Hematopoietic multipotent progenitor cell treated with erythropoietin and hydrocortisone succinate and interleukin-3 and kit ligand, for 4 days (in vitro differentiated cells): ENCODE measurements at regions not wholly inside any gene's neighbourhood (a gene's known extent, or its start where the extent isn't known, plus 50 kb on each side); places are given as distances from the start of the nearest gene placed in this dataset.
"Not testable (repeated sequence)": the region's sequence is repeated elsewhere in the genome, so short reads cannot be mapped to it uniquely, and the experiment has no call there.

Experiments
- DNase-seq: peaks from one replicate; pipeline ENCODE4 v3.0.0-alpha.2; 2015

DNA sequence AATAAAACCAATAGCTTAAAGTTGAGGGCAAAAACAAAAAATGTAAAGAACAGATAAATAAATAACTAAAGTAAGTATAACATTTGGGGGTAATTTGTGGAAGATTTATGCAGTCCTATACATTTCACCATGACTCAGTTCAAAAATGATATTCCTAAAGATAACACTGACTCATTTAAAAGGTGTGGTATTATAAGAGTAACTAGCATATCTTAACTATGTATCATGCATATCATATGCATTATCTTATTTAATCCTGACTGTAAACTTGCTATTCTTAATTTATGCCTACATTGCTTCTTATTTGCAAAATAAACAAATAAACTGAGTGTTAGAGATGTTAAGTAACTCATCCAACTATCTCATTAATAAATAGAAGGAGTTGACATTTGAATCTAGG lies 726.5 kb upstream of the PKDCC start:
- DNase-seq = no peak

DNA sequence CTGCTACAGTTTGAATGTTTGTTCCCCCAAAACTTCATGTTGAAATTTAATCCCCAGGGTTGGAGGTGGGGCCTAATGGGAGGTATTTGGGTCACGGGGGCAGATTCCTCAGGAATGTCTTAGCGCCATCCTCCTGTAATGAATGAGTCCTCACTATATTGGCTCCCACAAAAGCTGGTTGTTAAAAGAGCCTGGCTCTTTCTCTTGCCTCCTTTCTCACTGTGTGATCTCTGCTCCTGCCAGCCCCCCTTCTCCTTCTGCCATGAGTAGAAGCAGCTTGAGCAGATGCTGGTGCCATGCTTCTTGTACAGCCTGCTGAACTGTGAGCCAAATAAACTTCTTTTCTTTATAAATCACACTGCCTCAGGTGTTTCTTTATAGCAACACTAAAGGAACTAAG lies 721.0 kb upstream of the PKDCC start:
- DNase-seq = no peak

DNA sequence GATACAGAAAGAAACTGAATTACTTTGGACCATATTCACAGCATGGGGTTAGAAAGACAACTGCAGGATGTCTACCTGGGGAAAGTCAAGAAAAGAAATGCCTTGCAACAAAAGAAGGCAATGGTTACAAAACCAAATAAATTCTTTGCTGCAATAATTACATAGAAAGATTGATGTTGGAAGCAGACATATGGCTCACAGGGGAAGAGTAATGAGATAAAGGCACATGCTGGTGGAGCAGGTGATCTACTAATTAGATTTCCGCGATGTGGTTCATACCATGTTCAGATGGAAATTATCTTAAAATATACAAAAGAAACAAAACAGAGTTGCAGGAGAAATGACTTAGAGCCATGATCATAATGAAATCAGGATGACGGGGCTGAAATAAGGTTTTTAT lies 718.8 kb upstream of the PKDCC start:
- DNase-seq = no peak

DNA sequence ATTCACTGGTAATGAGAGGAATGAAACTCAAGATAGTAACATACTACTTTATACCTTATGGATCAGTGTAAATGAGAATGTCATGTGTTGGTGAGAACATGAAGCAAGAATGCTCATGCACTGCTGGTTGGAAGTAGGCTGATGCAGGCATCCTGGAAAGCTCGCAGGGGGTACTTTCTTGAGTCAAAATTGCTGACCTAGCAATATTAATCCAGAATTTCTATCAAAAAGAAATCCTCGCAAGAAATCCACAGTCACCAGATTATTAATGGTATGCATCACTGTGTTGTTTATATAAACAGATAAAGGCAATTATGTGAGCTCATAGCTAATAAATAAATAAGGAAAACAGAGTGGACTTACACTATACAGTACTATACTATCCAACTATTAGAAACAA lies 713.7 kb upstream of the PKDCC start:
- DNase-seq = no peak

DNA sequence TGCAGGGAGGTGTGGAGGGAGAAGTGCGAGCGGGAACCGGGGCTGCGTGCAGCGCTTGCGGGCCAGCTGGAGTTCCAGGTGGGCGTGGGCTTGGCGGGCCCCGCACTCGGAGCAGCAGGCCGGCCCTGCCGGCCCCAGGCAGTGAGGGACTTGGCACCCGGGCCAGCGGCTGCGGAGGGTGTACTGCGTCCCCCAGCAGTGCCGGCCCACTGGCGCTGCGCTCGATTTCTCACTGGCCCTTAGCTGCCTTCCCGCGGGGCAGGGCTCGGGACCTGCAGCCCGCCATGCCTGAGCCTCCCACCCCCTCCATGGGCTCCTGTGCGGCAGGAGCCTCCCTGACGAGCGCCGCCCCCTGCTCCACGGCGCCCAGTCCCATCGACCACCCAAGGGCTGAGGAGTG lies 712.2 kb upstream of the PKDCC start:
- DNase-seq = not testable (repeated sequence)

DNA sequence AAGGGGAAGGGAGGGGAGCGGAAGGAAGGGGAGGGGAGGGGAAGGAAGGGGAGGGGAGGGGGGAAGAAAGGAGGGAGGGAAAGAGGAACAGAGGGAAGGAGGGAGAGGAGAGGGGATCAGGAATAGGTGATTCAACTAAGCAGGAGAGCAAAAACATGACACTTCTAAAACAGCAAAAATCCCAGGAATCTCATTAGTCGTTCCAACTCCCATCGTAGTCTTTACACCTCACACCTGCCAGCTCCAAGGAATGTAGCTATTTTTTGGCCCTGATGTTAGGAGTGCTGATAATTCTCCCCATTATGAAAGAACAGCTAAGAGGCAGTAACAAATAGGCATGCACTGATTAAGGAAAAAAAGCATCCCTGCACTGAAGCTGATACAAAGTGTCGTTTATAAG lies 709.9 kb upstream of the PKDCC start:
- no peak for DNase-seq

DNA sequence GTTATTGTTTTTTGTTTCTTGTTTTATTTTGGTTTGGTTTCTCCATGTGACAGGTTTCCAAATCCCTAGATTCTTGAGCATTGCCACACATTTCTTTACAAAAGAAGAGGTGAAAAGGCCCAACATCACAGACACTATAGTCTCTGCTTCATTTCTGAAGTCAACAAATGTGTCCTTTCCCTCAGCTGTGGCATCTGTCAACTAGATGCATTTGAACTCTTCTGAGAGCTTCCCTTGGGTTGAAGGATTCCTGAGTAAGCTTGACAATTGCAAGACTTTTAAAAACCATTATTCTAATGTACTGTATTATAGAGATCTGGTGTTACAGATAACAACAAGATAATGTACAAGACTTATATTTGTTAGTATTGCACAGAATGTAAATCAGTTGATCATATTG lies 703.3 kb upstream of the PKDCC start:
- no peak for DNase-seq

DNA sequence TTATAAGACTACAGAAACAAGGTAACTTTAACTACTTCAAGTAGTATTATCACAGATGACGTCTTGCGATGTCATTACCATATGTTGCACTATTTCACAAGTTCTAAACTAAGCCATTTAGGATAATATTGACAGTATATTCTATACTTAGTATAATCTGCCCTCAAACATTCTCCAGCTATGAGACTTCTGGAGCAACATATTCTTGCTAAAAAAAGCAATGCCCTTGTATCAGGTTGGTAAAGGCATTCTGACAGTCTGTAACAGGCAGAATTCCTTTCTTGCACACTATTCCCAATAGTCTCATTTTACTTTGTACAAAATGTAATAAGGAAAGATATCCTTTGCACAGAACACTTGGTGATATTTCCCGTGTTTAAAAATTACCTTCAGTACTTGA lies 694.8 kb upstream of the PKDCC start:
- DNase-seq = no peak

DNA sequence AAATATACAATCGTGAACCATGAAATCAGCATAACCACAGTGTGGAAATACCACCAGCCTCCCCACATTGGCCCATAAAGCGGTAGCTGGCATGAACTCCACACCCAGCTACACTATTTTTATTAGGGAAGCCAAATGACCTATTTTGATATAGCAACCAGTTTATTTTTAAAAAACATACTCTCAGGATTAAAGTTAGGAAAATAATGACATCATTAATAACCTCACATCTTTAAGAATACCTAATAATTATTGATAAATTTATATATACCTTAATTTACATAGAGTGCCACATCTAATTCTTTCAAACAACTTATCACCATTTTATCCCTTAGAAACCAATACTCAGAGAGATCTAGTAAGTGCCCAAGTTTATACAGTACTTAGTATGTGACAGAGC lies 692.0 kb upstream of the PKDCC start:
- DNase-seq = no peak

DNA sequence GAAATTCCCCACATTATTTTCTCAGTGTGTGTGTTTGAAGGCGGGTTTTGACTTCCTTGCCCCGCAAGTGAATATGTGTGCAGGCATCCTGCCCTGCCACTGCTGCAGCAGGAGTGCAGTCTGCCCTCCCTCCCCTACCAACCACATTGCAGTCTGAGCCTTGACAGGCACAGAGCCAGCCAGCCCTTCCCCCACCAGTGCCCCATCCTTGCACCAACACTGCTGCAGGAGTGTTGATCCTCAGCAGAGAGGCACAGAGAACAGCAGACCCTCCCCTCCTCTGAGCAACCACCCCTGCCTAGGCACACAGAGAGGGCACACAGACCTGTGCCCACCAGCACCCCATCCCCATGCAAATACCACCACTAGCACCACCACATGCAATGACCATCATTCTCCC lies 683.0 kb upstream of the PKDCC start:
- DNase-seq = no peak

DNA sequence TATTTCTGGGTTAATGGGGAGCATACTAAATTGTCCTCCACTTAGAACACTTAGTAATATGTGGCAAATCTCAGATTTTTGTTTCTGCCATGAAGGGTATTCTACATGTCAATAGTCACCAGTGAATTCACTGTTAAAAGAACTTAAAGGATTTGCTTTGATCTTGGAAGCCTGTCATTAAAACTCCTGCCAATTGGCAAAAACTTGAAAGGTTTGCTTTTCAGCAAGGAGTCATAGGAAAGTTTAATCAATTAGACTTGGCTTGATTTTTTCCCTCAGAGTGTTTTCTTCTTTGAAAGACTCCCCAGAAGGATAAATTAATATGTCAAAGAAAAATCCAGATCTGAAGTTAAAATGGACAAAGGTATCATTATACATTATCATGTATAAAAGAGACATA lies 671.9 kb upstream of the PKDCC start:
- DNase-seq = no peak

DNA sequence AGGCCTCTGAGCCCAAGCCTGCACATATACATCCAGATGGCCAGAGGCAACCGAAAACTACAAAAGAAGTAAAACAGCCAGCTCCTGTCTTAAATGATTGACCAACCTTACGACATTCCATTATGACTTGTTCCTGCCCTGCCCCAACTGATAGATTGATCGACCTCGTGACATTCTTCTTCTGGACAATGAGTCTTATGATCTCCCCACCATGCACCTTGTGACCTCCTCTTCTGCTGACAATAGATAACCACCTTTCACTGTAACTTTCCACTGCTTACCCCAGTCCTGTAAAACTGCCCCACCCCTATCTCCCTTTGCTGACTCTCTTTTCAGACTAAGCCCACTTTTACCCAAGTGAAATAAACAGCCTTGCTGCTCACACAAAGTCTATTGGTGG lies 670.0 kb upstream of the PKDCC start:
- DNase-seq = no peak

DNA sequence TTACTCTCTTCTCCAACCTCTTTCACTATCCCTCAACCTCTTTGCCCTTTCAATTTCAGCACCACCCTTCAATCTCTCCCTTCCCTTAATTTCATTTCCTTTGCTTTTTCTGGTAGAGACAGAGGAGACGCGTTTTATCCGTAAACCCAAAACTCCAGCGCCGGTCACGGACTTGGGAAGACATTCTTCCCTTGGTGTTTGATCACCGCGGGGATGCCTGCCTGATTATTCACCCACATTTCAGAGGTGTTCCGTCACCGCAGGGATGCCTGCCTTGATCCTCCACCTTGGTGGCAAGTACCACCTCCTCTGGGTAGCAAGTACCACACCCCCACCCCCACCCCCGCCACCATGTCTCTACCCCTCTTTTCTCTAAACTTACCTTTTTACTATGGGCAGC lies 669.4 kb upstream of the PKDCC start:
- no peak for DNase-seq

DNA sequence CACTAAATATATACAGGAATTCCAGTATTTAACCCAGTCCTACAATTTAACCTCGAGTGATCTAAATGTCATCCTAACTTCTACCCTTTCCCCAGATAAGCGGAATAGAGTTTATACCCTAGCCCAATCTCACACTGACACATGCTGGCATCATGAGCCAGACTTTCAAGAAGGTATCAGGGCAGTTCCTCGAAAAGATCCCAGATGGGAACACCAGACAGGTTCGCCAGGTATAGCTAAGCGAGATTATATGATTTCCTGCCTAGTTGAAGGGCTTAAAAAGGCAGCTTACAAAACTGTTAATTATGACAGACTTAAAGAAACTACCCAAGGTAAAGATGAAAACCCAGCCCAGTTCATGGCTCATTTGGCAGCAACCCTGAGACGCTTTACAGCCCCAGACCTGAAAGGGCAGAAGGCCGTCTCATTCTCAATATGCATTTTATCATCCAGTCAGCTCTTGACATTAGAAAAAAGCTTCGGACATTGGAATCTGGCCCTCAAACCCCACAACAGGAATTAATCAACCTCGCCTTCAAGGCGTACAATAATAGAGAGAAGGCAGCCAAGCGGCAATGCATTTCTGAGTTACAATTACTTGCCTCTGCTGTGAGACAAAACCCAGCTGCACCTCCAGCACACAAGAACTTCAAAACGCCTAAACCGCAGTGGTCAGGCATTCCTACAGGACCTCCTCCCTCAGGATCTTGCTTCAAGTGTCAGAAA lies 668.2 kb upstream of the PKDCC start:
- DNase-seq = no peak

DNA sequence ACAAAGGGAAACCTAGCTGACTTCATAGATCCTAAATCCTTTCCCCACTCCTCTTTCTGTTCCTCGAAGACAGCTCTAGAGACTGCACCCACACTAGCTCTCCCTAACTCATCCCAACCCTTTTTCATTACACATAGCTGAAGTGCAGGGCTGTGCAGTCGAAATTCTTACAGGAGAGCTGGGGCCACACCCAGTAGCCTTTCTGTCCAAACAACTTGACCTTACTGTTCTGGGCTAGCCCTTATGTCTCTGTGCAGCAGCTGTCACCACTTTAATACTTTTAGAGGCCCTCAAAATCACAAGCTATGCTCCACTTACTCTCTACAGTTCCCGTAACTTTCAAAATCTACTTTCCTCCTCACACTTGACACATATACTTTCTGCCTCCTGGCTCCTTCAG lies 666.1 kb upstream of the PKDCC start:
- no peak for DNase-seq

DNA sequence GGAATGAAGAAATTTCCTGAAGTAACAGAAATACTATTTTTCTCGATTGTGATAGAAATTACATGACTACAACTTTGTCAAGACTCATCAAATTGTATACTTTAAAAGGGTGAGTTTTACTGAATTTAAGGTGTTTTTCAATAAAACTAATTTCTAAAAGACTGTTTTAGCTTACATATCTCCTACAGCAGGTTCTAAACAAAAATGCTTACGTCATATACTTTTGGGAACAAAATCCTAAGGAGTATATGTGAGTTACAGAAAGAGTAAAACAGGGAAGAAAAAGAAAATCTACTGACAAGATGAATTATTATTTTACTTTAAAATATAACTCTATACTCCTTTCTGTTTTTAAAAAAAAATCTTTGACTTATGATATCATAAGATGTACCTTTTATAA lies 660.3 kb upstream of the PKDCC start:
- no peak for DNase-seq

DNA sequence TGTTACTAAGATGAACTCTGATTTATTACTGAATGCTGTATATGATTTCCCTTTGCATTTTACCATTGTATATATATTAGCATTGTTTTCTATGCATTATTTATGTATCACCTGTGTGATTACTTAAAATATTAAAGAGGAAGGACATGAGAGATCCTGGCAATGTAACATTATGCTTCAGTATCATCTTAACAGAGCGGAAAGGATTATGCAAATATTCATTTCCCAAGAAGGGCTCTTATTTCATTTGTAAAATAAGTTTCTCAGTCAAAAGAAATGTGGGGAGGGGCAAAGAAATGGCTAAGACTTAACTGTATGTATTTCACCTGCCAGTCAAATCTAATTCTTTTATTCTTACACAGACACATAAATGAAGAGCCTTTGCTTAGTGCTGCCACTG lies 654.2 kb upstream of the PKDCC start:
- DNase-seq = no peak

DNA sequence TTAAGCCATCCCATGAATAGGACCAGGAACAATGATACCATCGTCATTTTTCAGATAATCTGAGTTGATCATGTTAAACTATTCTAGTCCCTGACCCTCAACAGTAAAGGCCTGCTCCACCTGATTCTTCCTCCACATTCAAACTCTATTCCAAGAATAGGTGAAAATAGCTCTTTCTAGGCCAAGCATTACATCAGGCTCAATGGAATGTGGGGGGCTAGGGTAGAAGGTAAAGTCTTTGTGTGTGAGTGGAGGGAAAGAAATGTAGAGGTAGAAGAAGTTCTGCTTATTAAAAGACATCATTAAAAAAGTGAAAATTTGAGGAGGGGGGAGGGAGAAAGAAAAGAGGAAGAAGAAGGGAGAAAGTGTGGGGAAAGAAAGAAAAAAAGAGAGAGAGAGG lies 653.3 kb upstream of the PKDCC start:
- DNase-seq = no peak

DNA sequence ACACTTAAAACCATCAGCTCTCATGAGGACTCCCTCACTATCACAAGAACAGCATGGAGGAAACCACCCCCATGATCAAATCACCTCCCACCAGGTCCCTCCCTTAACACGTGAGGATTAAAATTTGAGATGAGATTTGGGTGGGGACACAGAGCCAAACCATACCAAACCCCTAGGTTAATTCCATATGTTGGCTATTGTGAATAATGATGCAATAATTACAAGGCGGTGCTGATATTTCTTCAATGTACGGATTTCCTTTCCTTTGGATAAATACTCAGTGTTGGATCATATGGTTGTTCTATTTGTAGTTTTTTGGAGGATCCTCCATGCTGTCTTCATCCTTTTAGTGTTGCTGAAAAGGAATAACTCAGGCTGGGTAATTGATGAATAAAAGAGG lies 652.1 kb upstream of the PKDCC start:
- no peak for DNase-seq

DNA sequence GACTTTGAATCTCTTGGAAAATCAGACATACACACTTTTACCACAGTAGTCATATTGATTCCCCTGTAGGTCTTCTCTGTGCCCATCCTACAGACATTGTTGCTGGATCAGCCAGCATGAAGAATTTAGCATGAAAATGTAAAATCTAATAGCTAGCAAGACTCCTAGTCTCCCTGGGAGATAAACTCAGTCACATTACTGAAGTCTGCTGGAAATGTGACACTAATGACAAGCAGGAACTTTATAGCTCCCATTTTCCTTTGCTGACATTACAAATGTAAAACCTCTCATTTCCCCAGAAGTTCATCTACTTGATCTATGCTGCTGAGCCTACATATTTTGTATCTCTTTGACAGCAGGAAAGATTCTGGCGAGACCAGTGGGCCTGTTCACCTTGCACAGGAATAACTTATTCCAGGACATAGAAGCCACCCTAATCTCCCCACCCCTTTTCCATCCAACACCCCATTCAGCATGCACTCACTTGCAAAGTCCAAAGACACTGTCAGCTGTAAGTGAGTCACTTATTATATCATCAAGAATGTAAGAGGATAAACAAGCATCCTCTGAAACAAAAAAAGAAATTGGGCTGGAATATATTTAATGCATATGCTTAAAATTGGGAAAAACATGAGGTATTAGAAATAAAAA lies 648.3 kb upstream of the PKDCC start:
- no peak for DNase-seq

DNA sequence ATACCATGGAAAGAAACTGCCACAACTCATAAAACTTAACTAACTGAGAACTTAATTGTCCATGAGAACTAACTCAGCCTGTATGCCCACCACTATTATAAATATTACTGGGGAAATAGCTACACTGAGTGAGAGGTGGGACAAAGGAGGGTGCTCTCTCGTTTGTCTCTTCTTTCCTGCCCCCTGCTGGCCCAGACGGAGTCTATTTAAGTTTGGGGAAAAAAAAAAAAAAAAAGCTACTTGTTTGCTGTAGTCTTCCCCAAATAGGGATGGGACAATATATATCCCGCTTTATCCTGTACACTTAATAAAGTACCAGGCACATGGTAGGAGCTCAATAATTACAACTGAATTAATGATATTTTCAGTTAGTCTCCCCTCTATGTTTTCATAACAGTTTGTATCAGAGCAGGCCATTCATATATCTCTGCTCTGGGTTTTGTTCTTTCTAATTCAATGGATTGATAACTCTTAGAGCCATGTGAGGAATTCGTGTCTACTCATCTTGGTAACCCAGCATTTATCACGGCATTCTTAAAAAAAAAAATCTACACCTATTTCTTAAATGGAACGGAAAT lies 647.6 kb upstream of the PKDCC start:
- DNase-seq = peak; percentile 62

DNA sequence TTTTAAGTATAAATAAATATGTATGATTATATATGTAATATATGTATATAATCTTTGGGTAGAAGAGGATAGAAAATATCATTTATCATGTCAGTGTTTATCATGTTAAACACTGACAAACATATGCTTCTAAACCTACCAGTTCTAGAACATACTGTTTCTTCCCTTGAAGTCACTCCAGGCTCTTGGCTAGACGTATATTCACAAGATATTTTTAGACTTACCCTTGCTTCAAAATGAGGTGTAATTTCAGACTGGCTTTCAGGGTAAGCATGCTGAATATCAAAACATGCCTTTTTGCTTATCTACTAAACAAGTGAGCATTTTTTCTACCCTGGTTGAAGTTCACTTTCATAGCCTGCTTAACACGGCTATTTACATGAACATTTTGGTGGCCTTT lies 642.4 kb upstream of the PKDCC start:
- no peak for DNase-seq

DNA sequence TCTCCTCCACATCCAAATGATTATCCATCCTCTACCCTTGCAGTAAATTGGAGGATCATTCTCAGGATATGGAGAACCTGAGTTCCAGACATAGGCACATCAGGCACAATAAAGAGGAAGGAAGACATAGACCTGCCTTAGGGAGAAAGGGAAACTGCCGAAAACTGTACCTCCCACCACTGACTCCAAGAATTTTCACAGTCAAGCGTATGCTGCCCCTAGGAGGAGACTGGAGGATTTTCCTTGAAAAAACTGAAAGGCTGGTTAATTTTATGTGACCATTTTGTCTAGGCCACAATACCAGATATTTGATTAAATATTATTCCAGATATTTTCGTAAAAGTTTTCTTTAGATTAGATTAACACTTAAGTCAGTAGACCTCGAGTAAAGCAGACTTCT lies 638.5 kb upstream of the PKDCC start:
- no peak for DNase-seq

DNA sequence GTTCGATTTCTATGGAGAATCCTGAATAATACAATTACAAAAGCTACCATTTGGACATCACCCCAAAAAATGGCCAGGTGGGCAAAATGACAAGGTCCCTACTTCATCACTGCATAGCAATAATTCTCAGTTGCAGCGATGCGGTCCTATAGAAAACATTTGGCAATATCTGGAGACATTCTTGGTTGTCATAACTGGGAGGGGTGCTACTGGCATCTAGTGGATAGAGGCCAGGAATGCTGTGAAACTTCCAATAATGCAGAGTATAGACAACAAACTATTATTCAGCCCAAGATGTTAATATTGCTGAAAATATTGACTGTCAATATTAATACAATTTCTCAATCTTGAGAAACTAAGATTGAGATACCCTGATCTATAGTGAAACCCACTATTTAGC lies 637.8 kb upstream of the PKDCC start:
- no peak for DNase-seq
